HG03045 (cell line): ENCODE measurements at regions not wholly inside any gene's neighbourhood (a gene's known extent, or its start where the extent isn't known, plus 50 kb on each side); places are given as distances from the start of the nearest gene placed in this dataset.

Experiments
- ATAC-seq: cut with Tn5 transposase; IDR thresholded peaks from one replicate; pipeline ENCODE4 v1.9.1; 2021; ENCODE audit warnings: mild to moderate bottlenecking, moderate library complexity; ENCODE audit not compliant: unreplicated experiment

GRCh38 chrX:22650691-22651090, 349.1 kb upstream of the DDX53 start:
- no peak for ATAC-seq

- no peak for ATAC-seq
These were observed 347.2 kb upstream of the DDX53 start for GRCh38 chrX:22652596-22652995.

- no peak for ATAC-seq
These were observed 339.0 kb upstream of the DDX53 start for GRCh38 chrX:22660756-22661155.

GRCh38 chrX:22662776-22663175, 337.0 kb upstream of the DDX53 start:
- no peak for ATAC-seq

- no peak for ATAC-seq
These were observed 334.9 kb upstream of the DDX53 start for GRCh38 chrX:22664826-22665225.

GRCh38 chrX:22665818-22666217, 333.9 kb upstream of the DDX53 start:
- no peak for ATAC-seq

GRCh38 chrX:22666441-22666840, 333.3 kb upstream of the DDX53 start:
- no peak for ATAC-seq

- ATAC-seq, result no peak
These were observed 324.8 kb upstream of the DDX53 start for GRCh38 chrX:22674932-22675331.

- no peak for ATAC-seq
These were observed 313.6 kb upstream of the DDX53 start for GRCh38 chrX:22686138-22686541.

GRCh38 chrX:22689290-22689689, 310.5 kb upstream of the DDX53 start:
- ATAC-seq, result no peak

- ATAC-seq, result no peak
These were observed 309.6 kb upstream of the DDX53 start for GRCh38 chrX:22690116-22690515.

GRCh38 chrX:22691966-22692565, 307.7 kb upstream of the DDX53 start:
- ATAC-seq, result no peak

GRCh38 chrX:22698151-22698550, 301.6 kb upstream of the DDX53 start:
- ATAC-seq, result no peak

GRCh38 chrX:22699581-22700091, 300.1 kb upstream of the DDX53 start:
- ATAC-seq, result no peak

- ATAC-seq, result no peak
These were observed 286.8 kb upstream of the DDX53 start for GRCh38 chrX:22712942-22713341.

GRCh38 chrX:22730542-22730941, 269.2 kb upstream of the DDX53 start:
- no peak for ATAC-seq

- no peak for ATAC-seq
These were observed 262.2 kb upstream of the DDX53 start for GRCh38 chrX:22737541-22737940.

GRCh38 chrX:22739276-22739675, 260.5 kb upstream of the DDX53 start:
- no peak for ATAC-seq

- no peak for ATAC-seq
These were observed 258.9 kb upstream of the DDX53 start for GRCh38 chrX:22740836-22741235.

- no peak for ATAC-seq
These were observed 257.6 kb upstream of the DDX53 start for GRCh38 chrX:22742174-22742573.

- ATAC-seq, result no peak
These were observed 253.7 kb upstream of the DDX53 start for GRCh38 chrX:22746081-22746480.

- ATAC-seq, result no peak
These were observed 251.4 kb upstream of the DDX53 start for GRCh38 chrX:22748093-22748999.
